ENCODE measurements at regions not wholly inside any gene's neighbourhood (a gene's known extent, or its start where the extent isn't known, plus 50 kb on each side); places are given as distances from the start of the nearest gene placed in this dataset.

- Histone ChIP-seq H2AFZ (ENCODE audit: control insufficient read depth, low read depth, low read length) (no peak overlapping the region), H3K4me3 (no peak overlapping the region), H3K9ac (ENCODE audit: control insufficient read depth, insufficient read depth, low read length) (no peak overlapping the region), H3K79me2 (ENCODE audit: control insufficient read depth, insufficient read depth, low read length) (no peaks in the 10 kb centered on the region), H3K36me3 (ENCODE audit: control insufficient read depth in 2 of 2, insufficient read depth in 2 of 2, low read length in 1 of 2) (no peaks in the 10 kb centered on the region), H3K27ac (ENCODE audit: control insufficient read depth, insufficient read depth) (no peak overlapping the region), H4K20me1 (ENCODE audit: control insufficient read depth, insufficient read depth) (no peaks in the 10 kb centered on the region), H3K4me2 (ENCODE audit: control insufficient read depth, insufficient read depth) (no peak overlapping the region), H3K9me3 (replicated peaks; ENCODE audit: control insufficient read depth, insufficient read depth, low read length) (no peaks in the 10 kb centered on the region; the same call in 1 of the 3 replicates), H3K27me3 (replicated peaks in 1 of 2; ENCODE audit: control insufficient read depth in 2 of 2, insufficient read depth in 2 of 2, low read length in 1 of 2) (no peaks in the 10 kb centered on the region), H3K4me1 (ENCODE audit: control insufficient read depth, insufficient read depth, low read length) (peaks cover 31% of the 10 kb centered on the region)
- ChIA-PET POLR2A (no interaction called here), SMC1A (ENCODE audit: uncharacterized antibody, unreplicated experiment) (interaction anchor here (0.7 to 1.2 kb wide), 4 partner anchors 8 to 463 kb away, joined by 3 read pairs; no protein-coding TSS in a partner anchor), CTCF (interaction anchor here (1.4 to 1.5 kb wide), 2 partner anchors 13 to 62 kb away, joined by 3 to 5 read pairs; no protein-coding TSS in a partner anchor), RAD21 (ENCODE audit: unreplicated experiment) (interaction anchor here (1.2 kb wide), 1 partner anchor 62 kb away, joined by 3 read pairs; no protein-coding TSS in a partner anchor)
- WGBS (ENCODE audit: insufficient coverage, insufficient replicate concordance, low lambda C conversion rate, missing lambda C conversion rate): 8% methylated on average over 2 of the region's 2 CpGs
- in situ Hi-C loops (cut with MboI): no loop called here
- TF ChIP-seq ZBTB40 (IDR thresholded peaks at IDR 0.05; ENCODE audit: borderline replicate concordance) (peak; percentile 75), NRF1 (conservative IDR thresholded peaks at IDR 0.05; ENCODE audit: low read depth, low read length) (no peak)
- intact Hi-C loops (cut with micrococcal nuclease; ENCODE audit: unreplicated experiment): no loop called here
- no TSS peak for BruUV-seq (replicated peaks)
- no peak for ATAC-seq
- DNase-seq (ENCODE audit: low read depth, low spot score): no peak
- no peak for FAIRE-seq
These were observed 305.1 kb upstream of the MGAT5 start for GRCh38 chr2:133948610-133949290.

Data from GM12878 (cell line).